Midbrain (tissue), 1 donor: ENCODE measurements at regions not wholly inside any gene's neighbourhood (a gene's known extent, or its start where the extent isn't known, plus 50 kb on each side); places are given as distances from the start of the nearest gene placed in this dataset.
"Not testable (repeated sequence)": the region's sequence is repeated elsewhere in the genome, so short reads cannot be mapped to it uniquely, and the experiment has no call there.

Source experiments
- DNase-seq: peaks from one replicate; lab custom pipeline; 2025; lab: John Stamatoyannopoulos, UW

GRCh38 chr18:5021558-5021957, 175.5 kb downstream of the AKAIN1 start:
- no peak for DNase-seq

GRCh38 chr18:5015213-5015612, 181.8 kb downstream of the AKAIN1 start:
- DNase-seq, result no peak

- DNase-seq, result not testable (repeated sequence)
These were observed 192.8 kb downstream of the AKAIN1 start for GRCh38 chr18:5004031-5004820.

- DNase-seq, result no peak
These were observed 202.3 kb downstream of the AKAIN1 start for GRCh38 chr18:4994710-4995109.

GRCh38 chr18:4987452-4988405, 209.3 kb downstream of the AKAIN1 start:
- no peak for DNase-seq

- no peak for DNase-seq
These were observed 210.4 kb downstream of the AKAIN1 start for GRCh38 chr18:4986677-4987076.

- no peak for DNase-seq
These were observed 211.0 kb downstream of the AKAIN1 start for GRCh38 chr18:4986066-4986465.

GRCh38 chr18:4961121-4961909, 235.7 kb downstream of the AKAIN1 start:
- DNase-seq, result no peak

- DNase-seq, result no peak
These were observed 236.5 kb downstream of the AKAIN1 start for GRCh38 chr18:4960578-4960977.

GRCh38 chr18:4931209-4931608, 265.8 kb downstream of the AKAIN1 start:
- no peak for DNase-seq

- DNase-seq, result no peak
These were observed 275.5 kb downstream of the AKAIN1 start for GRCh38 chr18:4921548-4921947.

- not testable (repeated sequence) for DNase-seq
These were observed 279.5 kb downstream of the AKAIN1 start for GRCh38 chr18:4917509-4917908.

- no peak for DNase-seq
These were observed 288.7 kb downstream of the AKAIN1 start for GRCh38 chr18:4908328-4908727.

- no peak for DNase-seq
These were observed 290.2 kb downstream of the AKAIN1 start for GRCh38 chr18:4906856-4907255.

- DNase-seq, result no peak
These were observed 308.6 kb downstream of the AKAIN1 start for GRCh38 chr18:4888251-4889040.

GRCh38 chr18:4878480-4878879, 318.6 kb downstream of the AKAIN1 start:
- DNase-seq, result no peak

- DNase-seq, result no peak
These were observed 325.9 kb downstream of the AKAIN1 start for GRCh38 chr18:4871197-4871596.

- DNase-seq, result no peak
These were observed 326.8 kb downstream of the AKAIN1 start for GRCh38 chr18:4870177-4870773.

GRCh38 chr18:4869155-4869554, 327.9 kb downstream of the AKAIN1 start:
- no peak for DNase-seq

- no peak for DNase-seq
These were observed 338.5 kb downstream of the AKAIN1 start for GRCh38 chr18:4858379-4859127.
